GM19025 (cell line): ENCODE measurements at regions not wholly inside any gene's neighbourhood (a gene's known extent, or its start where the extent isn't known, plus 50 kb on each side); places are given as distances from the start of the nearest gene placed in this dataset.
"Not testable (repeated sequence)": the region's sequence is repeated elsewhere in the genome, so short reads cannot be mapped to it uniquely, and the experiment has no call there.

Experiments used
- ATAC-seq: cut with Tn5 transposase; IDR thresholded peaks from one replicate; pipeline ENCODE4 v1.9.1; 2021; ENCODE audit warnings: mild to moderate bottlenecking, low read depth, moderate library complexity; ENCODE audit not compliant: unreplicated experiment

DNA sequence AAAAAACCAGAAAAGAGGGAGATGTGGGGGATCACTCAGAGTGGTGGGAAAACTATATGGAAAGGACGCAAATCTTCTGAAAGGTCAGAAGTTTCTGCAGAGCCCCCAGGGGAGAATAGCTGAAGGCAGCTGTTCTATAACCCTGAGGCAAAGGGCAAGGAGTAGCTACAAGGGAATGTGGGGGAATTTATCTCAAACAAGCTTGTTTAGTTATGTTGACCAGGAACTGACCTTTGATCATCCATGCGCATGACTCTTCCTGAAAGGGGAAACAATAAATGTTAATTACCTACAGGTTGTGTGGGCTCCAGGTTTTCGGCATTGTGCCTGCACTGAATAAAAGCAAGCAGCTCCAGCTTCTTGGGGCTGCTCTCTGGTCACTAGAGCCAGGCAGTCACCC is 968.5 kb downstream of the AACS start:
- no peak for ATAC-seq

DNA sequence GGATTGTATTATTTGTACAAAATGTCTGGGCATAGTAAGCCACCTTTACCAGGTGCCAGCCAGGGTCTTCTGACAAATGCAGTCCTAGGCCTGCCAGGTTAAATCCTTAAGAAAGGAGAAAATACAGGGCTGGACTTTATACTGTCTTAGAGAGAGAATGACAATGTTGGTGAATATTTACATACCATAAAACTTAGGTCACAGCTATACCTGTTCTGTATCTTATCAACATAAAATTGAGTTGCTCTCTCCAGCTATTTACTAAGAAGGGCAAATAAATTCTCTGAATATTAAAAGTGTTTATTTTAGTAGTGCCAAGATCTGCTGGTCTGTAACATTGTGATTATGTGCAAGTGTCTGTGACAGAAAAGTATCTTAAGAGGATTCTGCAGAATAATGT is 971.1 kb downstream of the AACS start:
- ATAC-seq = no peak

DNA sequence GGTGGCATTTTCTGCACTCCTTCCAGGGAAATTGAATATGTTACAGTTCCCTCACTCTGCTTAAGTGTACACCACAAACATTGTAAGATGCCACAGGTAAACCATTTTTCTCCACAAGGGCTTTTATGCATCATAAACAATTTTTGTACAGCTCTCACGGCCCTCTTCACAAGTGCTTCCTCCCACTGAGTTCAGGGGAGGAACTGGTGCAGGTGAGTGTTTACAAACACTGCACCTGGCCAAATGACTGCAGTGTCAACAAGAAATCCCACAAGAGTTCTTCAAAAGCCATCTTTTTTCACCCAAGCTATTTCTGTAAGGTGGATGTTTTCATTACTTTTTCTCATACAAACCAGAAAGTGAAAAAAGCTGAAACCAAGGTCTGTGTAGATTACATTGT is 973.2 kb downstream of the AACS start:
- no peak for ATAC-seq

DNA sequence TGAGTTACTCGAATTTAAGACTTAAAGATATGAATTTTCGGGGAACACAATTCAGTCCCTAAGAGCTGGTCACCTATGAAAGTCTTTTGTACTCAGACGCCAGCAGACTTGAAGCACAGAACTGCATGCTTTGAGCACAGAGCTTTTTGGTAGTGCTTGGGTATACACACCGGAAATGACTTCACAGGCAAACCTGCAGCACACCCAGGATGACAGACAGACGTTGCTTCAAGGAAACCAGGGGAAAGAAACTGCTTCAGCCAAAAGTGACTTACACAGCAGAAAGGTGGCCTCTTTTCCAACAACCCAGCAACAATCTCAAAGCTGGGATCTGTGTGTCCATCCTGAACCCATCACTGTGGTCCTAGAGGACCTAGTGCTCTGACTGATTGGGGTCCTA is 975.1 kb downstream of the AACS start:
- ATAC-seq = no peak

DNA sequence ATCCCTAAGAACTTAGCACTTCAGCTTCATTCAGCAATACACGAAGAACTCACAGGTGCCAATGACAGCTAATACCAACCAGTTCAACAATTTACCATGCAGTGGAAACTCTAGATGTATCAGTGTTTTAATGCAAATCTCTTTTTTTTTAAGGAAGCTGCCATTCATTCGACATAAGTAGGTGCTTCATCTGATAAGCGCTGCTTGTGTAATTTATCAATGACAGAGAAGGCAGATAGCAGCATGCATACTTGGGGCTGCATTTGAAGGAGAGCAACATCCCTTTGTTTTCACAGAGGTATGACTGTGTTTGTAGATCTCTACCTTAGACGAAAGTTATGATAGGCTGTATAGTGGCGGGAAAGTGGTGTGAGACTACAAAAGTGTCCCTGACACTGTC is 977.1 kb downstream of the AACS start:
- no peak for ATAC-seq

- not testable (repeated sequence) for ATAC-seq
Observed at GRCh38 chr12:126049501-126049900, 984.3 kb downstream of the AACS start.

- ATAC-seq = no peak
Observed at GRCh38 chr12:126051611-126052107, 986.4 kb downstream of the AACS start.

- ATAC-seq = no peak
Observed at GRCh38 chr12:126055521-126055920, 990.3 kb downstream of the AACS start.

GRCh38 chr12:126061777-126062176 is 996.5 kb downstream of the AACS start:
- ATAC-seq = no peak

DNA sequence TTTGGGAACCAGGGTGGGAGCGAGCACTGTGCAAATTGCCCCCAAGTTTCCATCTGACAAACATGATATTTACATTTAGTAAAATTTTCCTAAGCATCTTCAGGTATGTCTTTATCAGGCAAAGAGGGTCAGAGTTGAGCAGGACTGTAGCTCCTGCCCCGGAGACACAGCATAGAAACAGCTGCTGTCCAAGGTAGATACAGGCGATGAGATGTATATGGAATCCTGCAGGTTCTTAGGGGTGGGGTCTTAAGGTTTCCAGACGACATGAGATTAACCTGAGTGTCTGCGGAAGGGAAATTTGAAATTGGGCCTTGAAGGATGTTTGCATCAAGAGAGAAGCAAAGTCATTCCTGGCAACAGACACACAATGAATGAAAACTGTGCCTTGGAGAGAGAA is 998.8 kb downstream of the AACS start:
- ATAC-seq = no peak

GRCh38 chr12:126067626-126068329 is 1002.5 kb downstream of the AACS start:
- ATAC-seq = no peak

DNA sequence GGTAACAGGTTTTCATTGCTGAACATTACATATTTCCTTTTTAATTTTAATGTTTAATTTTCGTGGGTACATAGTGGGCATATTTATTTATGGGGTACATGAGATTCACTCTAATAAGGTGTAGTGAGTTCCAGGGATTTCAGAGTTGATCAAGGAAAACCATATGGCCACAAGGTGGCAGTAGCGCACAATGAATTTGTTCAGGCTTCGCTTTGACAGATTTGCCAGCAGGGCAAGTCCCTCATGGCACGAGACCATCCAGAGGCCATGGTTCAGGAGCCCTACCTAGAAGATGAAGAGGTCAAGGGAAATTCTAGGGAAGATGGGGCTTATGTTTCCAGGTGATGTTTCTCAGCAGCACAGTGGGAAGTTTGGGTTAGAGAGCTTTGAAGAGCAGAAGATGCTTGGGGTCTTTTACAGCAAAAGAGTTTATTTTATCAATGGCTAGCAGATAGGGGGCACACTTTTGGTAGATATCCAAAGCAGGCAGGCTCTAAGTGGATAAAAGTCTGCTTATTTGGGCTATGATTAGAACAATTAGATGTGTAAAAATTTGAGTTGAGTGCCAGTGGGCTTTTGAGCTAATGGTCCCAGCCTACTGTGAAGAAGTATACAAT is 1004.4 kb downstream of the AACS start:
- ATAC-seq = no peak

DNA sequence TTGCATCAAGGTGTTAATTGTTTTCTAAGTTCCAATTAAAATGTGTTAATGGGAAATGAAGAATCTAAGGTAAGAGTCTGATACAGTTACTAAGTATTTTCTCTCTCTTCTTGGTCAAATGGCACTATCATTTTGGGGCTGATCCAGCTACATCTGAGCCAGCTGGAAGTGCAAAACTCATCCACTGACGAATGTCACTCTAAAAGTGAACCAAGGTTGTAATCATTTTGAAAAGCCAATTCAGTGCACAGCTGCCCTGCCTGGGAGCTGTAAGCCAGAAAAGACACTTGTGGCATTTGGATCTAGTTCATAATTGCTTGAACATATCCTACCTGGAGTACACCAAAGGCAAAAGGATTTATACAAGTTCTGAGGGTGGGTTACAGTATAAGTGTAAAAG is 1011.3 kb downstream of the AACS start:
- ATAC-seq = no peak

DNA sequence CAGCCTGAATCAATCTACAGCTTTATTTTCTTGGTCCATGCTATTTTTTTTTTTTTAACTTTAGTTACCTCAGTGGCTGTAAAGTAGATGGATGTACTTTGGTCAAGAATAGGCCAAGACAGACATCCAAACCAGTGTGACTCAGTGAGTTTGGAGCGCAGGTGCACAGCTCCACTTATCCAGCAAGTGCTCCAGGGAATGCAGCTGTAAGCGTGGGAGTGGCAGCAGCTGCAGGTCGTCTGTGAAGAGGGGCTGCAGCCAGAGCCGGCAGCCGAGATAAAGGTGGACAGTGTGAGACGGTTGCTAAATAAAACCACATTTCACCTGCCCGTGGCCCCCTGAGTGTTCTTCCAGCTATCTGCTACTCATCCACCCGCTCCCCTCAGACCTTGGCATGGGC is 1018.7 kb downstream of the AACS start:
- no peak for ATAC-seq

DNA sequence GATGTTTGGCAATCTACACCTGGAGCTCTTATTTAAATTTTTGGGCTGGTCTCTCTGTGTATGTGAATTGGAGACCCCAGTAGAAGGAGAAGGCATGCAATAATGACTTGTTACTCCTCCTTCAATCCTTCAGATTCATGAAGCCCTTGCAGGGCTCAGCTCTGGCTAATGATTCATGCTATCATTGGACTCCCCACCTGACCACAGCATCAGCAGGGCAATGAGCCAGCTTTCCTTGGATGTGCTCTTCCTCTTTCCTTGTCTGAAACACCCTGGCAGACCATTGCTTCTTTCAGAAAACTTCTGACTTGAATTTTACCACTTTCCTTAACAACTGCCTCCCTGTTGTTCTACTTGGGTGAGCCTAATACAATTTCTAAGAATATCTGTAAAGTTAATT is 1019.2 kb downstream of the AACS start:
- no peak for ATAC-seq

GRCh38 chr12:126086242-126086641 is 1021.0 kb downstream of the AACS start:
- ATAC-seq = no peak

DNA sequence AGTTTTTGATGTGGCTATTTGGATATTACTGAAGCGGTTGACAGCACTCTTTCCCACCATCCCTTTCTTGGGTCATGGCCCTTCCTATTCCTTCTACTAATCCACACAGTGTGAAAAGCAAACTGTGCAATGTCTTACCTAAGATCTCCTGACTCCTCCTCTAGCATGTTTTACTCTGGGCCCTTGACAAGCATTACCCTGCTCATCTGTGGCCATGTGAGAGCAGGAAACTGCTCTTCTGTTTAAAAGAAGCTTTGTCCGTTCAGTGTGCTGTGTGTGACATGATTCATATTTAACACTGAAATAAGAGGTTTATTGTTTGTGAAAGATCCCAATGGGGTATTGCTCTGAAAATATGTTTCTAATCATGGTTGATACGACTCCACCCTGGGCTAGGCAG is 1022.5 kb downstream of the AACS start:
- ATAC-seq = no peak

DNA sequence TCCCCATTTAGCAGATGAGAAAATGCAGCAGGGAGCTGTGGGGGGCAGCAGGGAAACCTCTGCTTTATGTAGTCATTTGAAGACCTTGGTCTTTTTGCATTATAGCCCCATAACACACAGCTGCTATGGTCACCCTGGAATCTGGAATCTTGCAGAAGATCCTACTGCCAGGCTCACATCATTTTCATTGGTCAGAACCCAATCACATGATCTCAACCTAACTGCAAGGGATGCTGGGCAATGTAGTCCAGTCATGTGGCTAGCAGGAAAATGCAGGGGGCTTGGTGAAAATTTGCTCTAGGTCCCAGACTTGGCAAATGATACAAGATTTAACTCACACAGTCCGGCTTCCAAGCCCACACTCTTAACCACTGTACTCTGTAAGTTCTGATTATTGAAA is 1028.7 kb downstream of the AACS start:
- no peak for ATAC-seq

DNA sequence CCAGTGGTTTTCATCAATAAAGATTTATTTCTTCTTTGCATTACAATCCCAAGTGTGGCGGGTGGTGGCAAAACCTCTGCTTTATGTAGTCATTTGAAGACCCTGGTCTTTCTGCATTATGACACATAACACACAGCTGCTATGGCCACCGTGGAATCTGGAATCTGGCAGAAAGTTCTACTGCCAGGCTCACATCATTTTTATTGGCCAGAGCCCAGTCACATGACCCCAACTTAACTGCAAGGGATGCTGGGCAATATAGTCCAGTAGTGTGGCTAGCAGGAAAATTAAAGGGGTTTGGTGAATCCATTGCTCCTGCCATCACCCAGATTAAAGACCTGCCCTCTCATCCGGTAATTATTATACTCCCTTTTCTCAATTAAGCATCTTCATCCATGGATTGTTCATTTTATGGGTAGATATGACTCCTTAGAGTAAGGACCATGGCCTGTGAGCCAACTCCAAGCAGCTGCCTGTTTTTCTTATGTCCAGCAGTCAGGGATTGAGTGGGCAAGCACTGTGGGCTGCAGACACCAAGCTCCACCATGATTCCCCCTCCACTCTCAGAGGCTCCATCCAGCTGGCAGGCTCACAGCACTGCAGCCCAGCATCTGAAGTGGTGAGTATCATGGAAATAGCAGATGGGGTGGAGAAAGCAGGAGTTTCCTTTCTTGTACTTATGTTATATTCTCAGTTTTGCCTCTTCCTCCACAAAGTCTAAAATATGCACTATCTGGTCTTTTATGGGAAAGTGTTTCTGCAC is 1030.7 kb downstream of the AACS start:
- ATAC-seq = no peak

GRCh38 chr12:126106706-126107105 is 1041.5 kb downstream of the AACS start:
- ATAC-seq = no peak

GRCh38 chr12:126107659-126108058 is 1042.4 kb downstream of the AACS start:
- ATAC-seq = no peak

DNA sequence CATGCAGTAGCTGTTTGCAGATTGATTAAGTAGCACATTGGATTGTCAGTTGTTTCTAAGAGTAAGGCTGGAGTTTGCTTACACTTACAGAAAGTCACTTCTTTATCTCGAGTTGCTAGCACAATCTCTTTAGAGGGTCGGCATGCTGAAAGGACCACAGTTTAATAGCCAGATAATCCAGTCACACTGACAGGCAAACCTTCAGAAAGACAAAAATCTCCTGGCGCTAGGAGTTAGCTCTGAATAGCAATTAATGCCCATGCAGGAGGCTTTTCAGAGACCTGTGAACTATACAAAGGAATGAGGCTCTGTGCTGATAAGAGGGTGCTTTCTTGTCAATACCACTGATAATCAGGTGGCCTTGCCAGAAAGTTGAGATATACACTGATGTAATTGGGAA is 1043.0 kb downstream of the AACS start:
- no peak for ATAC-seq
